ENCODE measurements at regions not wholly inside any gene's neighbourhood (a gene's known extent, or its start where the extent isn't known, plus 50 kb on each side); places are given as distances from the start of the nearest gene placed in this dataset.

GRCh38 chr6:126821706-126822105, 296.8 kb upstream of the RSPO3 start:
- no peak for DNase-seq (ENCODE audit: low read depth)
- Histone ChIP-seq H3K27me3 (ENCODE audit: control insufficient read depth, insufficient read depth, low read length) (no peaks in the 10 kb centered on the region), H3K36me3 (ENCODE audit: control insufficient read depth, insufficient read depth, low read length) (no peaks in the 10 kb centered on the region), H3K4me3 (ENCODE audit: low read depth, low read length) (no peak overlapping the region)
- TF ChIP-seq CTCF (IDR thresholded peaks at IDR 0.05; ENCODE audit: insufficient read depth, low read length, poor library complexity, severe bottlenecking), result no peak

- H3K36me3 ChIP-seq (ENCODE audit: control insufficient read depth, insufficient read depth, low read length), result no peaks in the 10 kb centered on the region
- TF ChIP-seq CTCF (IDR thresholded peaks at IDR 0.05; ENCODE audit: insufficient read depth, low read length, poor library complexity, severe bottlenecking), result no peak
- DNase-seq (ENCODE audit: low read depth), result no peak
- H3K4me3 ChIP-seq (ENCODE audit: low read depth, low read length), result no peak overlapping the region
- H3K27me3 ChIP-seq (ENCODE audit: control insufficient read depth, insufficient read depth, low read length), result no peaks in the 10 kb centered on the region
Observed at GRCh38 chr6:126824226-126824625, 294.2 kb upstream of the RSPO3 start.

- Histone ChIP-seq H3K4me3 (ENCODE audit: low read depth, low read length) (no peak overlapping the region), H3K27me3 (ENCODE audit: control insufficient read depth, insufficient read depth, low read length) (no peaks in the 10 kb centered on the region), H3K36me3 (ENCODE audit: control insufficient read depth, insufficient read depth, low read length) (no peaks in the 10 kb centered on the region)
- no peak for TF ChIP-seq CTCF (IDR thresholded peaks at IDR 0.05; ENCODE audit: insufficient read depth, low read length, poor library complexity, severe bottlenecking)
- no peak for DNase-seq (ENCODE audit: low read depth)
Observed at GRCh38 chr6:126824815-126825214, 293.7 kb upstream of the RSPO3 start.

- DNase-seq (ENCODE audit: low read depth), result no peak
- no peak for TF ChIP-seq CTCF (IDR thresholded peaks at IDR 0.05; ENCODE audit: insufficient read depth, low read length, poor library complexity, severe bottlenecking)
- no peaks in the 10 kb centered on the region for H3K27me3 ChIP-seq (ENCODE audit: control insufficient read depth, insufficient read depth, low read length)
- no peaks in the 10 kb centered on the region for H3K36me3 ChIP-seq (ENCODE audit: control insufficient read depth, insufficient read depth, low read length)
- H3K4me3 ChIP-seq (ENCODE audit: low read depth, low read length), result no peak overlapping the region
Observed at GRCh38 chr6:126826166-126826714, 292.2 kb upstream of the RSPO3 start.

- no peak for DNase-seq (ENCODE audit: low read depth)
- TF ChIP-seq CTCF (IDR thresholded peaks at IDR 0.05; ENCODE audit: insufficient read depth, low read length, poor library complexity, severe bottlenecking), result no peak
- Histone ChIP-seq H3K36me3 (ENCODE audit: control insufficient read depth, insufficient read depth, low read length) (no peaks in the 10 kb centered on the region), H3K4me3 (ENCODE audit: low read depth, low read length) (no peak overlapping the region), H3K27me3 (ENCODE audit: control insufficient read depth, insufficient read depth, low read length) (no peaks in the 10 kb centered on the region)
Observed at GRCh38 chr6:126831461-126831860, 287.0 kb upstream of the RSPO3 start.

GRCh38 chr6:126842769-126843168, 275.7 kb upstream of the RSPO3 start:
- TF ChIP-seq CTCF (IDR thresholded peaks at IDR 0.05; ENCODE audit: insufficient read depth, low read length, poor library complexity, severe bottlenecking), result no peak
- H3K36me3 ChIP-seq (ENCODE audit: control insufficient read depth, insufficient read depth, low read length), result no peaks in the 10 kb centered on the region
- H3K27me3 ChIP-seq (ENCODE audit: control insufficient read depth, insufficient read depth, low read length), result no peaks in the 10 kb centered on the region
- DNase-seq (ENCODE audit: low read depth), result no peak
- H3K4me3 ChIP-seq (ENCODE audit: low read depth, low read length), result no peak overlapping the region

Measured in kidney epithelial cell (primary cell).